Upper lobe of left lung (tissue), 6 donors: ENCODE measurements at regions not wholly inside any gene's neighbourhood (a gene's known extent, or its start where the extent isn't known, plus 50 kb on each side); places are given as distances from the start of the nearest gene placed in this dataset.

ENCODE experiments used
- ATAC-seq, 2 donors: fragments of 200-7000 bp; cut with Tn5 transposase; one replicate each; pipeline ENCODE4 v1.9.1; 2022; ENCODE audit warnings: mild to moderate bottlenecking in 2 of 2, moderate library complexity in 2 of 2; ENCODE audit not compliant: low FRiP score in 2 of 2
- DNase-seq, 2 donors: peaks; one replicate each; pipeline ENCODE4 v3.0.0-alpha.2; 2019 to 2020
- H3K27ac ChIP-seq, 4 donors: fragments of 200-600 bp; sonication (generic); one replicate each; pipeline ENCODE4 v1.5.1; 2016 to 2019
- H3K27me3 ChIP-seq, 4 donors: fragments of 200-600 bp; sonication (generic); one replicate each; pipeline ENCODE4 v1.5.1; 2017 to 2019
- H3K36me3 ChIP-seq, 4 donors: fragments of 200-600 bp; sonication (generic); one replicate each; pipeline ENCODE4 v1.5.1; 2016 to 2019
- H3K4me1 ChIP-seq, 4 donors: fragments of 200-600 bp; sonication (generic); one replicate each; pipeline ENCODE4 v1.5.1; 2018 to 2019
- H3K4me3 ChIP-seq, 4 donors: fragments of 200-600 bp; sonication (generic); one replicate each; pipeline ENCODE4 v1.5.1; 2017 to 2019; ENCODE audit warnings: mild to moderate bottlenecking in 2 of 4, moderate library complexity in 1 of 4
- H3K9me3 ChIP-seq, 4 donors: fragments of 200-600 bp; sonication (generic); one replicate each; pipeline ENCODE4 v1.5.1; 2018 to 2019
- CTCF ChIP-seq, 6 experiments: fragments of 450-650 bp in 4 of 6; fragments of 200-600 bp in 2 of 6; sonication (generic) in 2 of 6; IDR thresholded peaks; one replicate each; pipeline ENCODE4 v1.5.1; 2016 to 2019; ENCODE audit warnings: antibody characterized with exemption in 6 of 6
- EP300 ChIP-seq, 4 donors: sonication (generic); formaldehyde crosslinking; IDR thresholded peaks; one replicate each; pipeline ENCODE4 v1.5.1; 2017; ENCODE audit warnings: antibody characterized with exemption in 4 of 4, control low read depth in 2 of 4
- POLR2A ChIP-seq, 4 donors: fragments of 450-650 bp; IDR thresholded peaks; one replicate each; pipeline ENCODE4 v1.5.1; 2016 to 2017; ENCODE audit warnings: antibody characterized with exemption in 4 of 4, mild to moderate bottlenecking in 2 of 4
- POLR2AphosphoS5 ChIP-seq, 2 donors: sonication (generic); formaldehyde crosslinking; IDR thresholded peaks; one replicate each; pipeline ENCODE4 v1.5.1; 2017; ENCODE audit warnings: antibody characterized with exemption in 2 of 2
- WGBS, 2 donors: methylation state at CpG; one replicate each; pipeline ENCODE4 v1.1.5; 2017 to 2018; 5-methylcytosine and 5-hydroxymethylcytosine counted together
- donor health status: DM: no; HTN: no; CAD: no; lungs with moderate emphysema.
- donor health status: DM: no; HTN: yes; CAD: no; lungs with severe emphysema.

- no peaks in the 10 kb centered on the region for H3K27me3 ChIP-seq
- H3K4me1 ChIP-seq = no peaks in the 10 kb centered on the region
- H3K9me3 ChIP-seq = no peaks in the 10 kb centered on the region
- DNase-seq = peak in 1 of 2 donors; percentile 41
- no peak overlapping the region for H3K27ac ChIP-seq
- 90 to 100% methylated on average over 1 to 9 of the region's 10 CpGs for WGBS, 2 donors
- TF ChIP-seq EP300 (IDR thresholded peaks at IDR 0.05) (no peak), POLR2A (IDR thresholded peaks at IDR 0.05) (no peak), POLR2AphosphoS5 (IDR thresholded peaks at IDR 0.05) (no peak), CTCF (IDR thresholded peaks at IDR 0.05) (no peak)
- no peaks in the 10 kb centered on the region for H3K36me3 ChIP-seq
- no peak overlapping the region for H3K4me3 ChIP-seq
- peak in 1 of 2 donors; percentile 23 for ATAC-seq
Observed at GRCh38 chr22:48140261-48140813, 1377.9 kb downstream of the TBC1D22A start.

DNA sequence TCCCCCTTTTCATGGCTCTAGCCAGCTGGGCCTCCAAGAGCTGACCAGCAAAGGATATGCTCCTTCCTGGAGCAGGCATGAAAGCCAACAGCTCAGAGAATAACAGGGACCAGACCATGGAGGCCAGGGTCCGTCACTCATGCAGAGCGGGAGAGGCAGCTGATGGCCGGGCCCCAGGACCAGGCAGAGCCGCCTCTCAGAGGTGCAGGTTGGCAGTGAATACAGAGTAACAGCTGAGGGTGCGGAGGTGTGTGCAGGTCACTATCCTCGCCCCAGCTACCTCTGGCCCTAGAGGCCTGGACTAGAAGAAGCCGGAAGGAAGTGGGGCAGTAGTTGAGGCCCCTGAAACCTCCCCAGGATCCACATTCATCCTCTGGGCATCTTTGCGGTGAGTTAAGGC is 1377.3 kb downstream of the TBC1D22A start:
- Histone ChIP-seq H3K4me3 (no peak overlapping the region), H3K4me1 (no peaks in the 10 kb centered on the region), H3K27me3 (no peaks in the 10 kb centered on the region), H3K36me3 (no peaks in the 10 kb centered on the region), H3K27ac (no peak overlapping the region), H3K9me3 (no peaks in the 10 kb centered on the region)
- ATAC-seq (no peak), DNase-seq (peak in 1 of 2 donors; percentile 46)
- WGBS, 2 donors = 83 to 94% methylated on average over 2 to 8 of the region's 8 CpGs
- TF ChIP-seq POLR2AphosphoS5 (IDR thresholded peaks at IDR 0.05) (no peak), POLR2A (IDR thresholded peaks at IDR 0.05) (no peak), EP300 (IDR thresholded peaks at IDR 0.05) (no peak), CTCF (IDR thresholded peaks at IDR 0.05) (no peak)

DNA sequence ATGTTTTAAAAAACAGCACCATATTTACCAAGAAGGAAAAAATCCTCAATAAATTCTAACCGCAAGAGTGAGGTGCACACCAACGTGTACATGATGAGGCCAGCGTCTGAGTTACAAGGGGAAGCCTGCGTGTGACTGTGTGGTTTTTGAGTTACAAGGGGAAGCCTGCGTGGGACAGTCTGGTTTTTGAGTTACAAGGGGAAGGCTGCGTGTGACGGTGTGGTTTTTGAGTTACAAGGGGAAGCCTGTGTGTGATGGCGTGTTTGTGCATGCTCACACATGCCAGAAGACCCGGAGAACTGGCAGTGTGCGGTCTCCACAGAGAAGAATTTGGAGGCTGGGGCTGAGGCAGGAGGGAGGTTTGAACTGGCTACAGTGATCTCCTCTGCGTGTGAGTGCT is 1376.4 kb downstream of the TBC1D22A start:
- no peak for ATAC-seq
- DNase-seq = no peak
- H3K4me1 ChIP-seq = no peaks in the 10 kb centered on the region
- no peaks in the 10 kb centered on the region for H3K27me3 ChIP-seq
- 61 to 68% methylated on average over 11 of the region's 11 CpGs for WGBS, 2 donors
- H3K36me3 ChIP-seq = no peaks in the 10 kb centered on the region
- no peak overlapping the region for H3K27ac ChIP-seq
- no peak for TF ChIP-seq CTCF (IDR thresholded peaks at IDR 0.05)
- TF ChIP-seq POLR2A (IDR thresholded peaks at IDR 0.05) = no peak
- no peak for TF ChIP-seq EP300 (IDR thresholded peaks at IDR 0.05)
- TF ChIP-seq POLR2AphosphoS5 (IDR thresholded peaks at IDR 0.05) = no peak
- no peak overlapping the region for H3K4me3 ChIP-seq
- H3K9me3 ChIP-seq = peaks cover 0 to 7% (median 3%) of the 10 kb centered on the region in 4 donors

GRCh38 chr22:48138427-48138826 is 1376.0 kb downstream of the TBC1D22A start:
- WGBS, 2 donors = 43 to 57% methylated on average over 3 of the region's 3 CpGs
- Histone ChIP-seq H3K27ac (no peak overlapping the region), H3K27me3 (no peaks in the 10 kb centered on the region), H3K9me3 (peaks cover 0 to 8% (median 3%) of the 10 kb centered on the region in 4 donors), H3K4me1 (no peaks in the 10 kb centered on the region), H3K4me3 (no peak overlapping the region), H3K36me3 (no peaks in the 10 kb centered on the region)
- DNase-seq = no peak
- TF ChIP-seq EP300 (IDR thresholded peaks at IDR 0.05) (no peak), CTCF (IDR thresholded peaks at IDR 0.05) (no peak), POLR2A (IDR thresholded peaks at IDR 0.05) (no peak), POLR2AphosphoS5 (IDR thresholded peaks at IDR 0.05) (no peak)
- ATAC-seq = no peak

- H3K4me3 ChIP-seq = no peak overlapping the region
- 49 to 52% methylated on average over 10 of the region's 10 CpGs for WGBS, 2 donors
- no peaks in the 10 kb centered on the region for H3K27me3 ChIP-seq
- DNase-seq = peak in 1 of 2 donors; percentile 38
- ATAC-seq = peak in 1 of 2 donors; percentile 53
- H3K27ac ChIP-seq = no peak overlapping the region
- H3K9me3 ChIP-seq = peaks cover 0 to 8% (median 3%) of the 10 kb centered on the region in 4 donors
- no peaks in the 10 kb centered on the region for H3K36me3 ChIP-seq
- TF ChIP-seq CTCF (IDR thresholded peaks at IDR 0.05) (no peak), POLR2A (IDR thresholded peaks at IDR 0.05) (no peak), POLR2AphosphoS5 (IDR thresholded peaks at IDR 0.05) (no peak), EP300 (IDR thresholded peaks at IDR 0.05) (no peak)
- no peaks in the 10 kb centered on the region for H3K4me1 ChIP-seq
Observed at GRCh38 chr22:48137640-48138039, 1375.2 kb downstream of the TBC1D22A start.
